DND-41 (cell line): ENCODE measurements at regions not wholly inside any gene's neighbourhood (a gene's known extent, or its start where the extent isn't known, plus 50 kb on each side); places are given as distances from the start of the nearest gene placed in this dataset.
"Not testable (repeated sequence)": the region's sequence is repeated elsewhere in the genome, so short reads cannot be mapped to it uniquely, and the experiment has no call there.

Source experiments
- ATAC-seq: fragments of 200-7000 bp; cut with Tn5 transposase; 3 replicates; pipeline ENCODE4 v1.9.1; 2021; ENCODE audit warnings: low read depth; ENCODE audit not compliant: insufficient read depth
- DNase-seq: peaks from one replicate; pipeline ENCODE4 v3.0.0-alpha.2; 2020
- H2AFZ ChIP-seq: 2 replicates; pipeline ENCODE4 v1.6.0; 2012; ENCODE audit warnings: low read depth, low read length
- H3K27ac ChIP-seq: 2 replicates; pipeline ENCODE4 v1.5.1; 2012; ENCODE audit warnings: low read length, inconsistent platforms
- H3K27me3 ChIP-seq: fragments of 200-600 bp; sonication (generic); 2 replicates; pipeline ENCODE4 v1.6.0; 2012; ENCODE audit warnings: low read length, mild to moderate bottlenecking, inconsistent platforms; ENCODE audit not compliant: insufficient read depth, poor library complexity
- H3K36me3 ChIP-seq: 2 replicates; pipeline ENCODE4 v1.5.1; 2012; ENCODE audit warnings: low read length, inconsistent platforms; ENCODE audit not compliant: insufficient read depth
- H3K4me1 ChIP-seq: 2 replicates; pipeline ENCODE4 v1.5.1; 2012; ENCODE audit warnings: mild to moderate bottlenecking, low read length; ENCODE audit not compliant: insufficient read depth
- H3K4me2 ChIP-seq: 2 replicates; pipeline ENCODE4 v1.6.0; 2012; ENCODE audit warnings: mild to moderate bottlenecking, moderate library complexity, low read length, inconsistent platforms; ENCODE audit not compliant: insufficient read depth
- H3K4me3 ChIP-seq, 2 experiments: fragments of 200-600 bp in 1 of 2; shearing (Covaris generic) in 1 of 2; 2 replicates each; pipeline ENCODE4 v1.5.1; 2012 to 2016; ENCODE audit warnings: inconsistent platforms in 2 of 2, low read length in 2 of 2, mild to moderate bottlenecking in 2 of 2, low read depth in 1 of 2, moderate library complexity in 1 of 2
- H3K79me2 ChIP-seq: 2 replicates; pipeline ENCODE4 v1.6.0; 2012; ENCODE audit warnings: low read length, inconsistent platforms; ENCODE audit not compliant: insufficient read depth
- H3K9ac ChIP-seq: 2 replicates; pipeline ENCODE4 v1.6.0; 2012; ENCODE audit warnings: low read depth, mild to moderate bottlenecking, inconsistent platforms, low read length, moderate library complexity
- H3K9me3 ChIP-seq: 2 replicates; pipeline ENCODE4 v1.5.1; 2012; ENCODE audit warnings: low read length, moderate library complexity, mild to moderate bottlenecking, inconsistent platforms; ENCODE audit not compliant: insufficient read depth, severe bottlenecking
- H4K20me1 ChIP-seq: 2 replicates; pipeline ENCODE4 v1.6.0; 2012; ENCODE audit warnings: low read length; ENCODE audit not compliant: insufficient read depth
- CTCF ChIP-seq: IDR thresholded peaks from 2 replicates; pipeline ENCODE4 v1.5.1; 2012; ENCODE audit warnings: borderline replicate concordance, low read length, moderate library complexity, mild to moderate bottlenecking; ENCODE audit not compliant: poor library complexity, severe bottlenecking; ENCODE audit errors: extremely low read depth
- EZH2 ChIP-seq: IDR thresholded peaks from 3 replicates; pipeline ENCODE4 v1.6.1; 2012; ENCODE audit warnings: borderline replicate concordance, low read depth, mild to moderate bottlenecking, moderate library complexity, low read length, inconsistent platforms; ENCODE audit not compliant: severe bottlenecking

- no peaks in the 10 kb centered on the region for H3K79me2 ChIP-seq
- no peak overlapping the region for H3K4me3 ChIP-seq
- H3K27ac ChIP-seq: no peak overlapping the region
- ATAC-seq: no peak
- no peaks in the 10 kb centered on the region for H3K27me3 ChIP-seq
- no peak overlapping the region for H3K9ac ChIP-seq
- H3K36me3 ChIP-seq: no peaks in the 10 kb centered on the region
- DNase-seq: no peak
- H3K4me2 ChIP-seq: no peak overlapping the region
- no peaks in the 10 kb centered on the region for H4K20me1 ChIP-seq
- peaks cover 8% of the 10 kb centered on the region; the same call in 1 of the 2 replicates for H3K4me1 ChIP-seq
- no peak overlapping the region for H2AFZ ChIP-seq
- no peaks in the 10 kb centered on the region for H3K9me3 ChIP-seq
- no peak for TF ChIP-seq EZH2
- TF ChIP-seq CTCF: no peak
Measured at GRCh38 chr20:8997701-8998117, 71.2 kb upstream of the PLCB4 start.

- no peak overlapping the region for H3K4me3 ChIP-seq
- no peak overlapping the region for H3K9ac ChIP-seq
- ATAC-seq: no peak
- H3K4me2 ChIP-seq: no peak overlapping the region
- no peaks in the 10 kb centered on the region for H3K27me3 ChIP-seq
- no peaks in the 10 kb centered on the region for H3K4me1 ChIP-seq
- no peaks in the 10 kb centered on the region for H3K79me2 ChIP-seq
- no peaks in the 10 kb centered on the region for H3K9me3 ChIP-seq
- no peaks in the 10 kb centered on the region for H4K20me1 ChIP-seq
- no peaks in the 10 kb centered on the region for H3K36me3 ChIP-seq
- H3K27ac ChIP-seq: no peak overlapping the region
- no peak for DNase-seq
- no peak overlapping the region for H2AFZ ChIP-seq
- TF ChIP-seq CTCF (no peak), EZH2 (no peak)
Measured at GRCh38 chr20:9011121-9011520, 57.8 kb upstream of the PLCB4 start.

GRCh38 chr20:9015232-9015983 is 53.5 kb upstream of the PLCB4 start:
- H3K79me2 ChIP-seq, H3K4me2 ChIP-seq, H3K4me3 ChIP-seq, H3K4me1 ChIP-seq, H3K9me3 ChIP-seq, H2AFZ ChIP-seq, DNase-seq, H3K27ac ChIP-seq, ATAC-seq, H4K20me1 ChIP-seq, H3K27me3 ChIP-seq, H3K9ac ChIP-seq, H3K36me3 ChIP-seq: not testable (repeated sequence)

GRCh38 chr20:9015984-9016324 is 52.9 kb upstream of the PLCB4 start:
- Histone ChIP-seq H3K36me3 (no peaks in the 10 kb centered on the region), H3K4me1 (no peaks in the 10 kb centered on the region), H3K4me3 (no peak overlapping the region), H3K9ac (no peak overlapping the region), H3K4me2 (no peak overlapping the region), H3K27me3 (no peaks in the 10 kb centered on the region), H3K27ac (no peak overlapping the region), H4K20me1 (no peaks in the 10 kb centered on the region), H3K79me2 (no peaks in the 10 kb centered on the region), H2AFZ (no peak overlapping the region), H3K9me3 (no peaks in the 10 kb centered on the region)
- no peak for DNase-seq
- TF ChIP-seq CTCF: no peak
- TF ChIP-seq EZH2: no peak
- ATAC-seq: no peak
